ENCODE measurements at regions not wholly inside any gene's neighbourhood (a gene's known extent, or its start where the extent isn't known, plus 50 kb on each side); places are given as distances from the start of the nearest gene placed in this dataset.
"Not testable (repeated sequence)": the region's sequence is repeated elsewhere in the genome, so short reads cannot be mapped to it uniquely, and the experiment has no call there.

- DNase-seq (ENCODE audit: low spot score), result no peak
These were observed 698.1 kb upstream of the SETBP1 start for GRCh38 chr18:43982582-43982981.

DNA sequence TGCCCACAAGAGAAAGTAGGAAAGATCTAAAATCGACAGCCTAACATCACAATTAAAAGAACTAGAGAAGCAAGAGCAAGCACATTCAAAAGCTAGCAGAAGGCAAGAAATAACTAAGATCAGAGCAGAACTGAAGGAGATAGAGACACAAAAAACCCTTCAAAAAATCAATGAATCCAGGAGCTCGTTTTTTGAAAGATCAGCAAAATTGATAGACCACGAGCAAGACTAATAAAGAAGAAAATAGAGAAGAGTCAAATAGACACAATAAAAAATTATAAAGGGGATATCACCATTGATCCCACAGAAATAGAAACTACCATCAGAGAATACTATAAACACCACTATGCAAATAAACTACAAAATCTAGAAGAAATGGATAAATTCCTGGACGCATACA is 693.6 kb upstream of the SETBP1 start:
- DNase-seq (ENCODE audit: low spot score), result not testable (repeated sequence)

DNA sequence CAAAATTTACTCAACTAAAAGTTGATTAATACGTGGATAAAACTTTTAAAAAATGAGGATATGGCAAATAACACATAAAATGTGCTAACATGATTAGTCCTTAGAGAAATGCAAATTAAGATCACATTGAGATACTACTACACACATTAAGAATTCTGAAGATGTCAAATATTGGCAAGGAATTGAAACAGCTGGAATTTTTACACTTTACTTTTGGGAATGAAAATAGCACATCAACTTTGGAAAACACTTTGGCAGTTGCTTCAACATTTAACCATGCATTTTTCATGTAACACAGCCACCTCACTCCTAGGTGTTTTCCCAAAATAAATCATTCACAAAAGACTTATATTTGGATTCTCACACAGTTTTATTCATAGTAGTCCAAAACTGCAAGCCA is 687.9 kb upstream of the SETBP1 start:
- DNase-seq (ENCODE audit: low spot score), result no peak

- no peak for DNase-seq (ENCODE audit: low spot score)
These were observed 686.3 kb upstream of the SETBP1 start for GRCh38 chr18:43994381-43994780.

GRCh38 chr18:44013871-44014270 is 666.8 kb upstream of the SETBP1 start:
- DNase-seq (ENCODE audit: low spot score), result no peak

DNA sequence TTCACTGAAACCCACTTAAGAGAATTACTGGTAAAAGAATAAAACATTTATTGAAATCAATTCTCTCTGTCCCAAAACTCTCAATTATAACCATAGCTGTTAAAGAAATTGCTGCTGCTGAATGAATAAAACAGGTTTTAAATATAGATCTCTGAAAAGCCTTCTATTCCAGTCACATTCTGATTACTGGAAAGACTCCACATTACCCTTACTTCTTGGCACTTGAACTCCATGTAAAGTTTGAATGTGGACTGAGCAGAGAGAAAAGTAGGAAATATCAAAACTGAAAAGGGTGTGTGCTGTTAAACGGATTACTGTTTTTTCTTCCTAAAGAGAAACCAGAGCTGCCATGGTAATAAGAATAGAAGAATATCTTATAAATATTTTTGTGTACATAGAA is 655.3 kb upstream of the SETBP1 start:
- no peak for DNase-seq (ENCODE audit: low spot score)

DNA sequence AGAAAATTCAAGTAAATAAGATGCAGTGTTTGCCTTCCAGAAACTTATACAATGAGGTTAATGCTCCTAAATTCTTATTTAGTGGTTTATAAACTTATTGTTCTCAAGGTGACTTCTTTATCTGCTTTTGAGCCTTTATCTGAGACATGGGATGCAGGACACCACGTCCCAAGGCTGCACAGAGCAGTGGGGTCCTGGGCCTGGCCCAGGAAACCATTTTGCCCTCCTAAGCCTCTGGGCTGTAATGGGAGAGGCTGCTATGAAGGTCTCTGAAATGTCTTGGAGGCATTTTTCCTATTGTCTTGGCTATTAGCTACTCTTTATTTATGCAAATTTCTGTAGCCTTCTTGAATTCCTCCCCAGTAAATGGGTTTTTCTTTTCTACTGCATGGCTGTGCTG is 652.6 kb upstream of the SETBP1 start:
- DNase-seq (ENCODE audit: low spot score), result no peak

DNA sequence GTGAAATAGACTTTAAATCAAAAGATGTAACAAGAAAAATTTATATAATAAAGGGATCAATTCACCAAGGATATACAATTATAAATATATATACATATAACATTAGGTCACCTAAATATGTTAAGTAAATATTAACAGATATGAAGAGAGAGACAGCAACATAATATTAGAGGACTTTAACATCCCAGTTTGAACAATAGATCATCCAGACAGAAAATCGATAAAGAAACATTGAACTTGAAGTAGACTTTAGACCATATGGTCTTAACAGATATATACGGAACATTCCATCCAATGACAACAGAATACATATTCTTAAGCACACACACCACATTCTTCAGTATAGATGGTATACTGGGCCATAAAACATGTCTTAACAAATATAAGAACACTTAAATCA is 649.6 kb upstream of the SETBP1 start:
- DNase-seq (ENCODE audit: low spot score), result no peak

GRCh38 chr18:44033144-44033701 is 647.5 kb upstream of the SETBP1 start:
- DNase-seq (ENCODE audit: low spot score), result no peak

GRCh38 chr18:44035554-44035953 is 645.1 kb upstream of the SETBP1 start:
- DNase-seq (ENCODE audit: low spot score), result no peak

- no peak for DNase-seq (ENCODE audit: low spot score)
These were observed 644.2 kb upstream of the SETBP1 start for GRCh38 chr18:44036501-44036900.

GRCh38 chr18:44039216-44039615 is 641.5 kb upstream of the SETBP1 start:
- no peak for DNase-seq (ENCODE audit: low spot score)

GRCh38 chr18:44039826-44040225 is 640.9 kb upstream of the SETBP1 start:
- no peak for DNase-seq (ENCODE audit: low spot score)

DNA sequence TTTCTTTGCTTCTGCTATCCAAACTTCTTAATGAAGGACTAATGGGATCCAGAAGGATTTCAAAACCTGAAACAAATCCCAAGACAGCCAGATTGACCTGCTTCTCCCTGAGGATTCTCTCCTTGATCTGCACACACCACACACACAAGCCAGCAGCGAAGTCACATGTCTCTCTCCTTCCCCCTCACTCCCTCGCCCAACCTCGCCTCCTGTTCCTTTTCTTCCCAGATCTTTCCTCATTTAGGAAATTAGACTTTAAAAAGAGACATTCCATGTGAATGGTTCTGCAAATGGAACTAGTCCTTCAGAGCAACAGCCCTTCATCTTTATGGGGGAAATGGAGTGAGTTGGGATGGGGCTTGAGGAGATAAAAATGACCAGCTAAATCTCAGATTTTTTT is 639.1 kb upstream of the SETBP1 start:
- no peak for DNase-seq (ENCODE audit: low spot score)

GRCh38 chr18:44041961-44042360 is 638.7 kb upstream of the SETBP1 start:
- DNase-seq (ENCODE audit: low spot score), result no peak

GRCh38 chr18:44046376-44046975 is 634.2 kb upstream of the SETBP1 start:
- DNase-seq (ENCODE audit: low spot score), result no peak

GRCh38 chr18:44047585-44047984 is 633.1 kb upstream of the SETBP1 start:
- DNase-seq (ENCODE audit: low spot score), result no peak

- DNase-seq (ENCODE audit: low spot score), result no peak
These were observed 632.3 kb upstream of the SETBP1 start for GRCh38 chr18:44048435-44048834.

- no peak for DNase-seq (ENCODE audit: low spot score)
These were observed 631.8 kb upstream of the SETBP1 start for GRCh38 chr18:44048846-44049245.

DNA sequence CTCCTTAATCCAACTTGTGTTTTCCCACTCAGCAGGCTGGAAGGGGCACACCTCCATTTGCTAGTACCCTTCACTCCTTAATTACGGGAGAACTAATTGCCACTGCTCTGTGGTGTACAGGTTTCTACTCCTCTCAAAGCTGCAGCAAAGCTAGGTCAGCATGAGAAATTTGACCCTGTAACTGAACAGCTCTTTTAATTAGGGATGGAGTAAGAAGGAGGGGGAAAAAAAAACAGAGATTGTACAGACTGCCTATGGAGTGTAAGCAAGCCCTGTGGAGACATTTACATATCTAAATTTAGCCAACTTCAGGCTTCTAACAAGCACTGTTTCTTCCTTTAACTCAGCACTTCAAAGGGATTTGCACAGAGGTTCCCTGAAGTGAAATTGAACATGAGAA is 629.7 kb upstream of the SETBP1 start:
- no peak for DNase-seq (ENCODE audit: low spot score)

DNA sequence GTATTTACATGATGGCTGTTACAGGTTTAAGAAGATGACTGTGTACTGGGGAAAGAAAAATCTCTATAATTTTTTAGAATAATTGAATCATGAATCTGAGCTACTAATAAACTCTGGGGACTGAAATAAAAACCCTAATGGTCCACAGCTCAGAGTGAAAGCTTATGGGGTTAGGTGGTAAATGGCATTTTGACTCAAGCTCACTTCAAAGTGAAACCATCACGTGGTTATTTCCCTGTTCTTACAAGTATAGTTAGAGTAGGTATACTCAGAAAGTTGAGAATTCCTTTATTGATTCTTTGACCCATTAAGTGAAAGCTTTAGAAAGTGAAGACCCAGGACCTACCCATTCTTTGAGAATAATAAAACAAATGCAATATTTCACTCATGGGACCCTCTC is 626.2 kb upstream of the SETBP1 start:
- no peak for DNase-seq (ENCODE audit: low spot score)

DNA sequence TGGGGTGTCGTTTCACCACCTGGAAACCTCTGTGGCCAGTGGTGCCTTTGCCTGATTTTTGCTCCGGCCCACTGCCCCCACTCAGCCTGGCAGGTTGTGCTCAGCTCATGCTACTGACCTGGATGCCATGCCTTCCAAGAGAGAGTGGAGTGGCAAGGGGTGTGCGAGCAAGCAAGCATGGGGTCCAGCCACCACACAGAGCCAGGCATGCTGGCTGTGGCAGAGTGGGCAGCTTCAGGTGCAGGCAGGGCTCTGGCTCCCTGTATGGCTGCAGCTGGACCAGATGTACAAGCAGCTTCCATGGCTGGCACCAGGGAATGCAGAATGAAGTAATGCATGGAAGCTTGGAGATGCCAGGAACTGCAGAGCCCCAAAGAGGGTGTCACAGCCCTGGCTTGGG is 620.5 kb upstream of the SETBP1 start:
- DNase-seq (ENCODE audit: low spot score), result no peak

DNA sequence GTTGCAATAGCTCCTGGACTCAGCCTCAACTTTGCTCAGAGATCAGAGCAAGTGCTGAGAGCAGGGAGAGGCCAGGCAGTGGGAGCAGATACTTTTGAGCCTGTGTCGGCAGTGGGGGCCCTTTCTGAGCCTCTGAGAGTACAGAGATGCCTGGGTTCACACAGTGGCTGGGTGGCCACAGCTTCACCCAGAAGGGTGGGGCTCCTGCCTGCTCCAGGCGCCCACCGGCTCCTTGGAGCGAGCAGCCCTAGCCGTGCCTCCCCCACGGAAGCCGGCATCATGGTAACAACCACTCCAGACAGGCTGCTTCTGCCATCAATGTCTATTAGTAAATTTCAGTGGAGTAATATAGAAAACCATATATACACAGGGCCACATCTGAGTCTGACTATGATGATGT is 619.2 kb upstream of the SETBP1 start:
- DNase-seq (ENCODE audit: low spot score), result no peak

DNA sequence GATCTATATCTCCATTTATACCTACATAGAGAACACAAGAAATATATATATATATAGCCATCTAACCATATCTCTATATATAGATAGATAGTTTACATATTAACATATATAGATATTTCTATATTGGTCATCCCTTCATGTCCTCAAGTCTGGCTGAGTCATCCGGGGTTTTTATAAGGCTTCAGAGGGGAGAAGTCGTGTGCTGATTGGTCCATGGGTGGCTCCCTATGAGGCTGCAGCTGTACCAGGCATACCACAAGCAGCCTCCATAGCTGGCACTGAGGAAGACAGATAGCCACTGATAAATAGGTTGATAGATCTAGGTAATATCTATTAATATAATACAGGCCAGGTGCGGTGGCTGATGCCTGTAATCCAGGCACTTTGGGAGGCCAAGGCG is 618.3 kb upstream of the SETBP1 start:
- DNase-seq (ENCODE audit: low spot score), result no peak

- DNase-seq (ENCODE audit: low spot score), result no peak
These were observed 615.5 kb upstream of the SETBP1 start for GRCh38 chr18:44065206-44065605.

Measured in left forelimb (tissue), 1 donor.